ENCODE measurements at regions not wholly inside any gene's neighbourhood (a gene's known extent, or its start where the extent isn't known, plus 50 kb on each side); places are given as distances from the start of the nearest gene placed in this dataset.
A peak's percentile ranks its signal among the peaks of the same experiment; 100 is the strongest.

- DNase-seq (ENCODE audit: low read depth), result no peak
Measured at GRCh38 chr12:77723308-77723707, 107.4 kb upstream of the NAV3 start.

- DNase-seq (ENCODE audit: low read depth), result no peak
Measured at GRCh38 chr12:77722536-77722935, 108.2 kb upstream of the NAV3 start.

- peak; percentile 17 for DNase-seq (ENCODE audit: low read depth)
Measured at GRCh38 chr12:77720258-77720657, 110.4 kb upstream of the NAV3 start.

GRCh38 chr12:77710209-77710608 lies 120.5 kb upstream of the NAV3 start:
- no peak for DNase-seq (ENCODE audit: low read depth)

GRCh38 chr12:77697126-77697525 lies 133.6 kb upstream of the NAV3 start:
- no peak for DNase-seq (ENCODE audit: low read depth)

GRCh38 chr12:77696183-77696582 lies 134.5 kb upstream of the NAV3 start:
- no peak for DNase-seq (ENCODE audit: low read depth)

GRCh38 chr12:77689510-77690086 lies 141.1 kb upstream of the NAV3 start:
- DNase-seq (ENCODE audit: low read depth), result no peak

- no peak for DNase-seq (ENCODE audit: low read depth)
Measured at GRCh38 chr12:77687321-77687720, 143.4 kb upstream of the NAV3 start.

- DNase-seq (ENCODE audit: low read depth), result peak; percentile 25
Measured at GRCh38 chr12:77686760-77687159, 143.9 kb upstream of the NAV3 start.

- DNase-seq (ENCODE audit: low read depth), result no peak
Measured at GRCh38 chr12:77685901-77686300, 144.8 kb upstream of the NAV3 start.

GRCh38 chr12:77685112-77685511 lies 145.6 kb upstream of the NAV3 start:
- DNase-seq (ENCODE audit: low read depth), result peak; percentile 77

- no peak for DNase-seq (ENCODE audit: low read depth)
Measured at GRCh38 chr12:77682488-77682887, 148.2 kb upstream of the NAV3 start.

- no peak for DNase-seq (ENCODE audit: low read depth)
Measured at GRCh38 chr12:77681726-77682125, 149.0 kb upstream of the NAV3 start.

GRCh38 chr12:77679686-77680085 lies 151.0 kb upstream of the NAV3 start:
- DNase-seq (ENCODE audit: low read depth), result peak; percentile 78

- no peak for DNase-seq (ENCODE audit: low read depth)
Measured at GRCh38 chr12:77678621-77679020, 152.1 kb upstream of the NAV3 start.

- DNase-seq (ENCODE audit: low read depth), result peak; percentile 98
Measured at GRCh38 chr12:77667101-77667500, 163.6 kb upstream of the NAV3 start.

GRCh38 chr12:77648716-77649115 lies 182.0 kb upstream of the NAV3 start:
- no peak for DNase-seq (ENCODE audit: low read depth)

GRCh38 chr12:77645966-77646598 lies 184.6 kb upstream of the NAV3 start:
- DNase-seq (ENCODE audit: low read depth), result no peak

GRCh38 chr12:77644915-77645605 lies 185.6 kb upstream of the NAV3 start:
- DNase-seq (ENCODE audit: low read depth), result no peak

- DNase-seq (ENCODE audit: low read depth), result no peak
Measured at GRCh38 chr12:77642246-77642645, 188.4 kb upstream of the NAV3 start.

- DNase-seq (ENCODE audit: low read depth), result no peak
Measured at GRCh38 chr12:77640356-77640755, 190.3 kb upstream of the NAV3 start.

GRCh38 chr12:77630790-77631445 lies 199.8 kb upstream of the NAV3 start:
- no peak for DNase-seq (ENCODE audit: low read depth)

GRCh38 chr12:77630344-77630743 lies 200.3 kb upstream of the NAV3 start:
- DNase-seq (ENCODE audit: low read depth), result no peak

All from M059J (cell line).